SK-N-SH (cell line): ENCODE measurements at regions not wholly inside any gene's neighbourhood (a gene's known extent, or its start where the extent isn't known, plus 50 kb on each side); places are given as distances from the start of the nearest gene placed in this dataset.

Source experiments
- CTCF ChIA-PET: fragments of 300-600, 350-600 bp; formaldehyde crosslinking; extraction: SDS; loops from one replicate; lab custom pipeline; 2021; lab: Yijun Ruan, JAX
- POLR2A ChIA-PET: fragments of 350-600 bp; sonication (Branson Sonifier 250); formaldehyde crosslinking; extraction: SDS; loops from one replicate; lab custom pipeline; 2020; ENCODE audit warnings: antibody characterized with exemption, inconsistent platforms; lab: Yijun Ruan, JAX
- DNase-seq: peaks from one replicate; pipeline ENCODE4 v3.0.0; 2012
- H2AFZ ChIP-seq: fragments of 200-600 bp; sonication (generic); 2 replicates; pipeline ENCODE4 v1.8.1; 2016; ENCODE audit warnings: antibody characterized with exemption, mild to moderate bottlenecking, low read depth
- H3F3A ChIP-seq: fragments of 200-600 bp; sonication (generic); replicated peaks from 2 replicates; pipeline ENCODE3; 2016; ENCODE audit warnings: antibody characterized with exemption, mild to moderate bottlenecking; ENCODE audit not compliant: insufficient read depth
- H3K27ac ChIP-seq, 2 experiments: fragments of 200-500 bp in 1 of 2; fragments of 200-600 bp in 1 of 2; sonication (Bioruptor generic) in 1 of 2; sonication (generic), shearing (Covaris generic) in 1 of 2; 2 replicates each; pipeline versions ENCODE4 v1.5.1 to v1.6.1; 2014 to 2016; ENCODE audit warnings: low read depth in 2 of 2, inconsistent platforms in 1 of 2, low read length in 1 of 2, mild to moderate bottlenecking in 1 of 2, mixed read lengths in 1 of 2
- H3K27me3 ChIP-seq: fragments of 200-600 bp; sonication (generic), shearing (Covaris generic); 2 replicates; pipeline ENCODE4 v1.6.1; 2016; ENCODE audit warnings: mixed run types; ENCODE audit not compliant: insufficient read depth
- H3K36me3 ChIP-seq, 2 experiments: fragments of 200-500 bp in 1 of 2; fragments of 200-600 bp in 1 of 2; sonication (Bioruptor generic) in 1 of 2; sonication (generic) in 1 of 2; replicated peaks in 1 of 2; 2 replicates each; pipeline versions ENCODE3 to v1.5.1; 2014 to 2016; ENCODE audit warnings: low read length in 1 of 2, mild to moderate bottlenecking in 1 of 2; ENCODE audit not compliant: insufficient read depth in 2 of 2, control insufficient read depth in 1 of 2
- H3K4me1 ChIP-seq, 2 experiments: fragments of 200-500 bp in 1 of 2; fragments of 200-600 bp in 1 of 2; sonication (Bioruptor generic) in 1 of 2; sonication (generic), shearing (Covaris generic) in 1 of 2; 2 replicates each; pipeline versions ENCODE4 v1.5.1 to v1.6.1; 2014 to 2016; ENCODE audit warnings: low read depth in 1 of 2, low read length in 1 of 2, mixed run types in 1 of 2; ENCODE audit not compliant: insufficient read depth in 2 of 2, control insufficient read depth in 1 of 2
- H3K4me2 ChIP-seq: fragments of 200-600 bp; sonication (generic), shearing (Covaris generic); 2 replicates; pipeline ENCODE4 v1.6.1; 2017; ENCODE audit warnings: mixed run types
- H3K4me3 ChIP-seq, 2 experiments: fragments of 200-500 bp in 1 of 2; fragments of 200-600 bp in 1 of 2; sonication (Bioruptor generic) in 1 of 2; sonication (generic), shearing (Covaris generic) in 1 of 2; 2 replicates each; pipeline versions ENCODE4 v1.5.1 to v1.8.1; 2014 to 2016; ENCODE audit warnings: low read depth in 2 of 2, inconsistent platforms in 1 of 2, low read length in 1 of 2, mild to moderate bottlenecking in 1 of 2, mixed read lengths in 1 of 2, moderate library complexity in 1 of 2
- H3K79me2 ChIP-seq: fragments of 200-600 bp; sonication (generic); 2 replicates; pipeline ENCODE4 v1.8.1; 2017; ENCODE audit warnings: mild to moderate bottlenecking; ENCODE audit not compliant: insufficient read depth
- H3K9ac ChIP-seq: fragments of 200-600 bp; sonication (generic); 2 replicates; pipeline ENCODE4 v1.6.1; 2017; ENCODE audit warnings: mixed run types
- H3K9me2 ChIP-seq: fragments of 200-600 bp; sonication (generic); 2 replicates; pipeline ENCODE4 v1.6.1; 2017; ENCODE audit warnings: mixed run types
- H3K9me3 ChIP-seq: fragments of 200-600 bp; sonication (generic); 2 replicates; pipeline ENCODE4 v1.6.1; 2017; ENCODE audit warnings: mixed run types, mild to moderate bottlenecking, moderate library complexity
- H4K20me1 ChIP-seq: fragments of 200-600 bp; sonication (generic); 2 replicates; pipeline ENCODE4 v1.6.1; 2017; ENCODE audit warnings: mild to moderate bottlenecking, mixed run types; ENCODE audit not compliant: insufficient read depth
- CHD2 ChIP-seq: fragments of 150-350 bp; IDR thresholded peaks from 2 replicates; pipeline ENCODE4 v1.6.1; 2018; ENCODE audit warnings: low read length; ENCODE audit not compliant: partially characterized antibody
- EP300 ChIP-seq, 2 experiments: IDR thresholded peaks; 2 replicates each; pipeline versions ENCODE4 v1.4.0 to v1.6.1; 2012; ENCODE audit warnings: borderline replicate concordance in 1 of 2, low read depth in 1 of 2, low read length in 1 of 2
- EZH2phosphoT487 ChIP-seq: fragments of 200-600 bp; sonication (generic); IDR thresholded peaks from 2 replicates; pipeline ENCODE4 v1.6.1; 2017; ENCODE audit warnings: low read depth, mixed run types, mild to moderate bottlenecking, antibody characterized with exemption, moderate library complexity, borderline replicate concordance
- FOXM1 ChIP-seq: IDR thresholded peaks from 2 replicates; pipeline ENCODE4 v1.4.0; 2012; ENCODE audit warnings: low read depth, mild to moderate bottlenecking
- GABPA ChIP-seq: IDR thresholded peaks from 2 replicates; pipeline ENCODE4 v1.4.0; 2012; ENCODE audit warnings: low read depth, mild to moderate bottlenecking
- GATA2 ChIP-seq: sonication (generic); formaldehyde crosslinking; IDR thresholded peaks from 2 replicates; pipeline ENCODE4 v1.5.0; 2020; ENCODE audit warnings: mild to moderate bottlenecking, missing genetic modification reagents
- JUND ChIP-seq: IDR thresholded peaks from 2 replicates; pipeline ENCODE4 v1.4.0; 2012
- MXI1 ChIP-seq: IDR thresholded peaks from 2 replicates; pipeline ENCODE4 v1.6.1; 2012; ENCODE audit warnings: mild to moderate bottlenecking, low read depth, low read length, improper control_type of control experiment
- NFIC ChIP-seq: IDR thresholded peaks from 2 replicates; pipeline ENCODE4 v1.4.0; 2012; ENCODE audit warnings: borderline replicate concordance
- POLR2AphosphoS5 ChIP-seq: IDR thresholded peaks from 2 replicates; pipeline ENCODE4 v1.6.1; 2012; ENCODE audit warnings: low read depth, low read length
- RFX5 ChIP-seq: IDR thresholded peaks from 2 replicates; pipeline ENCODE4 v1.6.1; 2012; ENCODE audit warnings: mild to moderate bottlenecking, improper control_type of control experiment, low read length
- RXRA ChIP-seq: IDR thresholded peaks from 2 replicates; pipeline ENCODE4 v1.4.0; 2012; ENCODE audit warnings: low read depth, mild to moderate bottlenecking, borderline replicate concordance
- SIN3A ChIP-seq: IDR thresholded peaks from 2 replicates; pipeline ENCODE4 v1.6.1; 2012; ENCODE audit warnings: low read depth, mild to moderate bottlenecking, low read length, moderate library complexity, borderline replicate concordance
- SMC3 ChIP-seq: IDR thresholded peaks from 2 replicates; pipeline ENCODE4 v1.6.1; 2012; ENCODE audit warnings: low read depth, low read length, improper control_type of control experiment
- TAF1 ChIP-seq: IDR thresholded peaks from 2 replicates; pipeline ENCODE4 v1.6.1; 2012; ENCODE audit warnings: low read depth, mild to moderate bottlenecking, low read length, moderate library complexity, borderline replicate concordance
- TCF12 ChIP-seq: IDR thresholded peaks from 2 replicates; pipeline ENCODE4 v1.4.0; 2012
- WGBS: methylation state at CpG from one replicate; pipeline ENCODE4 v1.1.6; 2017; ENCODE audit warnings: low lambda C conversion rate; 5-methylcytosine and 5-hydroxymethylcytosine counted together
- TF ChIP-seq, protein P1 (sequence below): fragments of 200-600 bp; sonication (generic); IDR thresholded peaks from 2 replicates; pipeline ENCODE4 v1.6.1; 2017; ENCODE audit warnings: antibody characterized with exemption, mild to moderate bottlenecking, moderate library complexity
- TF ChIP-seq, protein P2 (sequence below): IDR thresholded peaks from 2 replicates; pipeline ENCODE4 v1.4.0; 2012; ENCODE audit warnings: low read depth, borderline replicate concordance
- TF ChIP-seq, protein P3 (sequence below): IDR thresholded peaks from 2 replicates; pipeline ENCODE4 v1.4.0; 2012; ENCODE audit warnings: low read depth, borderline replicate concordance
- TF ChIP-seq, protein P4 (sequence below): IDR thresholded peaks from 2 replicates; pipeline ENCODE4; 2012

DNA sequence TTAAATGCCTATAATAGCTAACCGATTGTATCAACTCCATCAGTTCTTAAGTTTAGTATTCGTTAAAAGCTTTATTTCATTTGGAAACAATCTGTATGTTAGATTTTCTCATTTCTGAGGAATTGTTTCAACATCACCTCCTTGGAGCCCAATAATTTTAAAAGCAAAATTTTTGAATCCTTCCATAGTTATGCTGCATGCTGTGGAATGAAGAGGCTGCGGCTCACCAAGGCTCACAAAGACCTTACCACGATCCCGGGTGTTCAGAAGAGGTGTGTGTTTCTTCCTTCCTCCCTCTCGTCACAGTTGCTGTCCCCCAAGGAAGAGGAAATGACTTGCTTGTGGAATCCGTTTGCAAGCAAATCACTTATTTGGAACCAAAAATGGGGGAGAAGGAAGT lies 143.8 kb downstream of the FGF1 start:
- H2AFZ ChIP-seq: no peak overlapping the region
- no peaks in the 10 kb centered on the region for H3K79me2 ChIP-seq
- no peak for DNase-seq
- TF ChIP-seq SIN3A (no peak), FOXM1 (no peak), GATA2 (CRISPR knock-in tag) (no peak), NFIC (no peak), POLR2AphosphoS5 (no peak), EZH2phosphoT487 (no peak), RFX5 (no peak)
- TF ChIP-seq, protein P1, sequence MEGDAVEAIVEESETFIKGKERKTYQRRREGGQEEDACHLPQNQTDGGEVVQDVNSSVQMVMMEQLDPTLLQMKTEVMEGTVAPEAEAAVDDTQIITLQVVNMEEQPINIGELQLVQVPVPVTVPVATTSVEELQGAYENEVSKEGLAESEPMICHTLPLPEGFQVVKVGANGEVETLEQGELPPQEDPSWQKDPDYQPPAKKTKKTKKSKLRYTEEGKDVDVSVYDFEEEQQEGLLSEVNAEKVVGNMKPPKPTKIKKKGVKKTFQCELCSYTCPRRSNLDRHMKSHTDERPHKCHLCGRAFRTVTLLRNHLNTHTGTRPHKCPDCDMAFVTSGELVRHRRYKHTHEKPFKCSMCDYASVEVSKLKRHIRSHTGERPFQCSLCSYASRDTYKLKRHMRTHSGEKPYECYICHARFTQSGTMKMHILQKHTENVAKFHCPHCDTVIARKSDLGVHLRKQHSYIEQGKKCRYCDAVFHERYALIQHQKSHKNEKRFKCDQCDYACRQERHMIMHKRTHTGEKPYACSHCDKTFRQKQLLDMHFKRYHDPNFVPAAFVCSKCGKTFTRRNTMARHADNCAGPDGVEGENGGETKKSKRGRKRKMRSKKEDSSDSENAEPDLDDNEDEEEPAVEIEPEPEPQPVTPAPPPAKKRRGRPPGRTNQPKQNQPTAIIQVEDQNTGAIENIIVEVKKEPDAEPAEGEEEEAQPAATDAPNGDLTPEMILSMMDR: no peak
- POLR2A ChIA-PET: no interaction called here
- H3K27me3 ChIP-seq: no peaks in the 10 kb centered on the region
- peaks cover 13% of the 10 kb centered on the region for H3F3A ChIP-seq
- no peak overlapping the region for H3K4me3 ChIP-seq
- H3K9ac ChIP-seq: no peak overlapping the region
- CTCF ChIA-PET: no interaction called here
- WGBS: 91% methylated on average over 7 of the region's 7 CpGs
- H3K9me3 ChIP-seq: no peaks in the 10 kb centered on the region
- peaks cover 21 to 35% of the 10 kb centered on the region in 2 experiments for H3K4me1 ChIP-seq
- peak overlapping the region in 1 of 2 experiments; percentile 91; a peak in 3 of 4 replicates for H3K27ac ChIP-seq
- H3K4me2 ChIP-seq: no peak overlapping the region
- no peaks in the 10 kb centered on the region for H4K20me1 ChIP-seq
- no peaks in the 10 kb centered on the region for H3K9me2 ChIP-seq
- H3K36me3 ChIP-seq: no peaks in the 10 kb centered on the region

DNA sequence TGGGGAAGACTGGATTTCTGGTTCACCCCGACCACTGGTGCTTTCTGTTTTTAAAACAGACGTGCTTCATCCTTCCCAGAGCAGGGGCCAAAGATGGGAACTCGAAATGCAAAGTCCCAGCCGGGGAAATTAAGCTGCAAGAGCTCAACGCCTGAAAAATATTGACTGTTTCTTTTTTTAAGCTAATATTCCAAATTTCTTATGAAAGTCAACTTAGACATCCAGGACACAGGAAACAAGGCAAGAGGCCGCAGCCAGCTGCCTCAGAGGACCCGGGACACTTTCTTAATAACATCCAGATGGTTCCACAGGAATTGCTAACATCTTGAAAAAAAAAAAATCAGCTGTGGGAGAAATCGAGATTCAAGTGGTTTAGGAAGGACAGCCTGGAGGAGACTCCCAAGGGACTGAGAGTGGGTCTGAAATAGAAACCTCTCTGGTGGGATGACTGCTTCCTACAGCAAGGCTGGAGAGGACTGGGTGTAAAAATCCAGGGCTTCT lies 144.9 kb downstream of the FGF1 start:
- Histone ChIP-seq H3K9me3 (no peaks in the 10 kb centered on the region), H4K20me1 (no peaks in the 10 kb centered on the region), H3K4me1 (peaks cover 21 to 35% of the 10 kb centered on the region in 2 experiments), H3K9ac (peak overlapping the region; percentile 22; the same call in 1 of the 2 replicates), H3K9me2 (no peaks in the 10 kb centered on the region), H3K27ac (peak overlapping the region; percentile 76 to 91), H3K27me3 (no peaks in the 10 kb centered on the region), H3F3A (peaks cover 13% of the 10 kb centered on the region), H2AFZ (peak overlapping the region; percentile 44; the same call in 1 of the 2 replicates), H3K4me3 (no peak overlapping the region), H3K4me2 (peak overlapping the region; percentile 46), H3K36me3 (no peaks in the 10 kb centered on the region), H3K79me2 (no peaks in the 10 kb centered on the region)
- TF ChIP-seq EP300 (IDR thresholded peaks at IDR 0.05; ENCODE audit: borderline replicate concordance in 1 of 2, low read depth in 1 of 2, low read length in 1 of 2): no peak
- TF ChIP-seq POLR2AphosphoS5: peak; percentile 33; the same call in 1 of the 2 replicates
- TF ChIP-seq RXRA: no peak
- TF ChIP-seq TCF12: peak; percentile 93
- TF ChIP-seq, protein P2, sequence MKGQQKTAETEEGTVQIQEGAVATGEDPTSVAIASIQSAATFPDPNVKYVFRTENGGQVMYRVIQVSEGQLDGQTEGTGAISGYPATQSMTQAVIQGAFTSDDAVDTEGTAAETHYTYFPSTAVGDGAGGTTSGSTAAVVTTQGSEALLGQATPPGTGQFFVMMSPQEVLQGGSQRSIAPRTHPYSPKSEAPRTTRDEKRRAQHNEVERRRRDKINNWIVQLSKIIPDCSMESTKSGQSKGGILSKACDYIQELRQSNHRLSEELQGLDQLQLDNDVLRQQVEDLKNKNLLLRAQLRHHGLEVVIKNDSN: no peak
- TF ChIP-seq, protein P3, sequence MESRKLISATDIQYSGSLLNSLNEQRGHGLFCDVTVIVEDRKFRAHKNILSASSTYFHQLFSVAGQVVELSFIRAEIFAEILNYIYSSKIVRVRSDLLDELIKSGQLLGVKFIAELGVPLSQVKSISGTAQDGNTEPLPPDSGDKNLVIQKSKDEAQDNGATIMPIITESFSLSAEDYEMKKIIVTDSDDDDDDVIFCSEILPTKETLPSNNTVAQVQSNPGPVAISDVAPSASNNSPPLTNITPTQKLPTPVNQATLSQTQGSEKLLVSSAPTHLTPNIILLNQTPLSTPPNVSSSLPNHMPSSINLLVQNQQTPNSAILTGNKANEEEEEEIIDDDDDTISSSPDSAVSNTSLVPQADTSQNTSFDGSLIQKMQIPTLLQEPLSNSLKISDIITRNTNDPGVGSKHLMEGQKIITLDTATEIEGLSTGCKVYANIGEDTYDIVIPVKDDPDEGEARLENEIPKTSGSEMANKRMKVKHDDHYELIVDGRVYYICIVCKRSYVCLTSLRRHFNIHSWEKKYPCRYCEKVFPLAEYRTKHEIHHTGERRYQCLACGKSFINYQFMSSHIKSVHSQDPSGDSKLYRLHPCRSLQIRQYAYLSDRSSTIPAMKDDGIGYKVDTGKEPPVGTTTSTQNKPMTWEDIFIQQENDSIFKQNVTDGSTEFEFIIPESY: no peak
- no peak for TF ChIP-seq JUND
- no peak for TF ChIP-seq EZH2phosphoT487
- TF ChIP-seq GABPA: no peak
- TF ChIP-seq FOXM1: no peak
- no peak for TF ChIP-seq SIN3A
- TF ChIP-seq TAF1: no peak
- no peak for TF ChIP-seq CHD2
- no peak for TF ChIP-seq RFX5
- TF ChIP-seq, protein P4, sequence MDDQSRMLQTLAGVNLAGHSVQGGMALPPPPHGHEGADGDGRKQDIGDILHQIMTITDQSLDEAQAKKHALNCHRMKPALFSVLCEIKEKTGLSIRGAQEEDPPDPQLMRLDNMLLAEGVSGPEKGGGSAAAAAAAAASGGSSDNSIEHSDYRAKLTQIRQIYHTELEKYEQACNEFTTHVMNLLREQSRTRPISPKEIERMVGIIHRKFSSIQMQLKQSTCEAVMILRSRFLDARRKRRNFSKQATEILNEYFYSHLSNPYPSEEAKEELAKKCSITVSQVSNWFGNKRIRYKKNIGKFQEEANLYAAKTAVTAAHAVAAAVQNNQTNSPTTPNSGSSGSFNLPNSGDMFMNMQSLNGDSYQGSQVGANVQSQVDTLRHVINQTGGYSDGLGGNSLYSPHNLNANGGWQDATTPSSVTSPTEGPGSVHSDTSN: no peak
- TF ChIP-seq MXI1: no peak
- TF ChIP-seq SMC3: no peak
- CTCF ChIA-PET: no interaction called here
- DNase-seq: no peak
- 57% methylated on average over 8 of the region's 8 CpGs for WGBS
- POLR2A ChIA-PET: no interaction called here
